HG03108 (cell line): ENCODE measurements at regions not wholly inside any gene's neighbourhood (a gene's known extent, or its start where the extent isn't known, plus 50 kb on each side); places are given as distances from the start of the nearest gene placed in this dataset.

Experiments used
- ATAC-seq: cut with Tn5 transposase; IDR thresholded peaks from one replicate; pipeline ENCODE4 v1.9.1; 2021; ENCODE audit warnings: moderate library complexity; ENCODE audit not compliant: unreplicated experiment

DNA sequence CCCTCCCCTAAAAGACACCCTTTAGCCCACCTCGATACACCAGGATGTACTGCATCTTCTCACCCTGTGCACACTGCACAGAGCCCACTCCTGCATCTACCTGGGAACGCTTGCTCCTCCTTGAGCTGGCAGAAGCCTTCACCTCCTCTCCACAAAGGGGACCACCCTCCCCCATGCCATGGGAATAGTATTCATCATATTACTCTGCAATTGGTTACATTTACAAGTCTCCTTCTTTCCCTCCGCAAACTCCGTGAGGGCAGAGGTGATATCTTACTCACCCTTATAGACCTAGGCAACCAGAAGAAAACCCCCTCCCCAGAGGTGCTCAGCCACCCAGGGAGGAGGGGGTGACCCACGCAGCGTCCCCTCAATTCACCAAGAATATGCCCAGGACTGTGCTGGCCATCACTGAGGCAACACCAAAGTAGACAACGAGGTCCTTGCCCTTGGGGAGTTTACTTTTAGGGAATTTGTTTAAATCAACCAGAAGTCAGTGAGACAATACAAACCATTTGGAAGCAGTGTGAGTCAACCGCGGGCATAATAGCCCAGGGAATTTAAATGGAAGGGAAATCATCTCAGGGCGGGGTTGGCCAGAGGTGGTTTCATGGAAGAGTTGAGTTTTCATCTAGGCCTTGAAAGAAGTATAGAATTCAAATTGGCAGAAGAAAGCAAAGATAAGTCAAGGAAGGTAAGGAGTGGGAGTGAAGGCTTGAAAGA is 214.5 kb downstream of the BARX2 start:
- ATAC-seq = no peak

DNA sequence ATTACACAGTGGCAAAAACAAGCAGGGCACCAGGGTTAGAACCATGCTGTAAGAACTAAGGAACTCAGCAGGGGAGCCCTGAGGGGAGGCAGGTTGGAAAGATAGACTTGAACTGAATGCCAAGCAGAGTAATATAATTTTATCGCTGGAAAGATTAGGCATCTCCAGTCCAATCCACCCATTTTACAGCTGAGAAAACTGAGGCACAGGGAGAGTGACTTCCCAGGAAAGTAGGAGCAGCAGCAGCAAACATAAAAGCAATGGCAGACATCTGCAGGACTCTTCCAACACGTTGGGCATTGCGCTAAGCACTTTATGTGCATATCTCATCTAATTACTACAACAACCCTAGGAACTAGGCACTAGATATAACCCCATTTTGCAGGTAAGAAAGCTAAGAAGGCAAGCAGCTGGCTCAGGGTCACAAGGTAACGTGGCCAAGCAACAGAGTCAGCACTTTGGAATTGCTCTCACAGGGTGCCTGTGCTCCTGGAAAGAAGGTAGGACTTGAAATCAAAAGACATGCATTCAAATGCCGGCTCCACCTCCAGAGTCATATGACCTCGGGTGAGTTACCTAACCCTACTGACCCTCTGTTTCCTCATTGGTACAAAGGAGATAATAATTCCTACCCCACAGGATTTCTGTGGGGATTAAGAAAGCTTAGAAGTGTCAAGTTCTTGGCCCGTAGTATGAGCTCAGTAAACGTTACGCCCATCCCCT is 215.3 kb downstream of the BARX2 start:
- ATAC-seq = no peak

DNA sequence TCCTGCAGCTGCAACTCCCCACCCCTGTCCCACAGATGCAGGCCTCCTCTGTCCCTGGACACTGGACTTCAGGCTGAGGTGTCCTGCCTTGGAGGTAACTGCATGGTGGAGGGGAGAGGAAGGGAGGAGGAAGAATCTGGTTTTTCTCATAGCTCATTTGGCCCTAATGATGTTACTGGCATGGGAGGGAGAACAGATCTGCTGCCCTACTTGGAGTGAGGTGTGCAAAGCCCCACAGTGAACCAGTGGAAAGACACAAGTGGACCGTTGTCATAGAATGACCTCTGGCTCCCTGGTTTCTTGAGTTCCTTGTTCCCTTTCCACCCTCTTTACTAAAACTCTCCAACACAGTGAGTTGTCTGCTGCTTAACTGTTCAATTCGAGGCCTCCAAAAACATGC is 215.9 kb downstream of the BARX2 start:
- ATAC-seq = no peak

DNA sequence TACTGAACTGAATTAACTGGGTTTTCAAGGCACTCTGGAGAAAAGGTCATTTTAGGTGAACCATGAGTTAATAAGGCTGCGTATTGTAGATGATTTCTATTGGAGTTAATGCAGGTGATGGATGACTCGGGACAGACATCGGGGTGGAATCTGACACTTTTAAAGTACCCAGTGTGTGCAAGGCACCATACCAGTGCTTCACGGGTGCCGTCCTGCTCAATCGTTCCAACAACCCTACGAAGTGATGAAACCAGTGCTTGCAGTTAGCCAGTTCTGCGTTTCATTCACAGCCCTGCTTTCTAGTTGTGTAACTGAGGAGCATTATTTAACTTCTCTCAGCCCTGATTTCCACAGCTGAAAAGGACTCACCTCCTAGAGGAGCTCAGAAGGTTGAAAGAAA is 216.5 kb downstream of the BARX2 start:
- no peak for ATAC-seq

DNA sequence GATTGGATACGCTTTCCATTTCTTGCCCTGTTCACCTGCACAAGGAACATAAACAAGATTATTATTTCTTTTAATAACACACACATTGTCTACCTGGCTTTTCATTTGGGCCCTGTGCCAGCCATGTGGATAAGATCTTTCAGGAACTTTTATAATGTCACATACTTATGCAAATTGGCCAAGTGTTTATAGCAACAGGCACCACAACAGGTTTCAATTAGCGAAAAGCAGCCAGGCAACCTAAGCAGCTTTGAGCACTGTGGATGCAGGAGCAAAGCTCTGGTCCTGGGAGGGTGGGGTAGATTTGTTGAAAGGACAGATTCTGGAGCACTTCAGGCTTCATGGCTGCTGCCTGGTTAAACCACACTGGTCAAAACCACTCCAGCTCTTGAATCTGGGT is 217.4 kb downstream of the BARX2 start:
- no peak for ATAC-seq

DNA sequence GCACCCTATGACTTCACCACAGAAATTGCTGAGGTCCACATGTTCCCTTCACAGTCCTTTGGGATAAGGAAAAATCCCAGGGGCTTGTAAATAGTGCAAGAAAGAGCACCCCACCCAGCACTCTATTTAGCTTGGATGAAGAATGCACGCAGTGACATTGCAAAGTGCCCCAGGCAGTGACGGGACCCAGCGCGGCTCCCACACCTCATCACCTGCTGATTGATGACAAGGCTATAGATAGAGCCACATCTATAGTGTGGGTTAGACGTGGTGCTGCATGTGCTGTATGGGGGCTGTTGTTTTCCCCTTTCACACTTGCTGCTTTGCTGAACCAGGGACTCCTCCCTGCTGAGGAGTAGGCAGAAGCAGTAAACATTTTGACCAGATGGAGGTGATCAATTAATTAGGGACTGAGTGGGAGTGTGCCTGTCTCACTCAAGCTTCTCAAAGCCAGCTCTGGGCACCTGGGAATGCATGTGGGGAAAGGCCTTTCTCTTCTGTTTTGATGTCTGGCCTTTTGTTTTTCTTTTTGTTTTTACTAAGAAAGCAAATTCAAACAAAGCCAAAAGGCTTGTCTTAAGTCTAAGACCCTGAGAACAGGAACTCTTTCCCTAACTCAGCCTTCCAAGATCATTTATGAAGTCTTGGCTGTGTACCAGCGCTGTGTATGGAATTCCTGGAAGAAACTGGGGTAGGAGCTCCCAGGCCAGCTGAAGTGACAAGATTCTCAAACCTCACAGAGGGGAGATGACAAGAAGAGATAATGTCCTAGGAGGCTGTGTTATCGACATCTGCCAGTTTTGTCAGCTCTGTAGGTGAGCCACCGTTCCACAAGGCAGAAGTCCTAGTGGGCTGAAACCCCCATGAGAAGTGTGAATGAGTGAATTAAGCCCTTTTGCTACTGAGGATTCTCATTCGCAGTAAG is 219.7 kb downstream of the BARX2 start:
- ATAC-seq = no peak

DNA sequence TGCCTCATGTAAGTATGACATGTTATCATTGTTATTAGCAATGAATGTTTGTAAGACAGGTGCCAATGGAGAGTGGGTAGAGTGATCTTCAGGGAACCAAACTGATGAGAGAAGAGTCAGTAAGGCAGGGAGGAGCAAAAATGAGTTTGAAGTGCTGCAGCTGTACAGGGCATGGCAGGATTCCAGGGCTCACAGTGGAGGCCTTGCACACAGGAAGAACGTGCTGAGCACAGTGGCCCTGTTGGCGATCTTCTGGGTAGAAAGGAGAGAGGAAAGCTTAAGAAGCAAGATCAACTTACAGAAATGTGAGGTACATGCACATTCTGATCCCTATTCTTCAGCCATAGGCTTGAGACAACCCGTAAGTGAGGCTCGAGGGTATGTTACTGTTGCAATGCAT is 219.3 kb upstream of the TMEM45B start:
- no peak for ATAC-seq

DNA sequence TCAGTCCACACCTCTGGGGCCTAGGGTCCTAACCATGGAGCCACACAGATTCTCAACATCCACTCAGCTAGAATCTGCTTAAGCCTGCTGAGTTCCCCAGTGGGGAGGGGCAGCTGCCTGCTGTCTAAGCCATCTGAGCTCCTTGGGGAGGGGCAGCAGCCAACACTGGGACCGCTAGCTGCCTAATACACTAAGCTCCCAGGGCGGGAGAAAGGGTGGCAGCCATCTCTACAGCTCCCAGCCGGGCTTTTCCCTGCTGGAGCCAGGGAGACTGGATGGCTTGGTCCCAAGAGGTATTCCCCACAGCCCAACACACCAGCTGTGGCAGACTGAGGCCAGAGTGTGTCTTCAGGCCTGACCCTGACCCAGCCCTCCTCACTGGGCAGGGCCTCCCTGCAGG is 217.3 kb upstream of the TMEM45B start:
- no peak for ATAC-seq

DNA sequence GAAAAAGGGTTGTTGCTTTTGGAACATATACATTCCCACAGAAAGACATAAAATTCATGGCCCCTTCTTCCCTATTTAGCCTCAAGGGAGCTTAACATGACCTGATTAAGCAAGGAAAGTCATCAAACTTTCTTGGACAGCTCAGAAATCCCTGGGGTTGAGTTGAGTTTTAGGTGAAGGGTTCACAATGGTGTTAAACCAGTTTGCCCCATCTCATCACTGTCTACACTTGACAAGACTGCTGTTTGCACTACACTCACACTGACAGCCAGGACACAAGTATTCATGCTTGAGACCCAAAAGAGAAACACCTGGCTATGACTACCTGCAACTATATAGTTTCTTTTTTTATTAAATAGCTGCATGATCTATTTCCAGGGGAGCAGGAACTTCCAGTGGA is 209.8 kb upstream of the TMEM45B start:
- no peak for ATAC-seq

DNA sequence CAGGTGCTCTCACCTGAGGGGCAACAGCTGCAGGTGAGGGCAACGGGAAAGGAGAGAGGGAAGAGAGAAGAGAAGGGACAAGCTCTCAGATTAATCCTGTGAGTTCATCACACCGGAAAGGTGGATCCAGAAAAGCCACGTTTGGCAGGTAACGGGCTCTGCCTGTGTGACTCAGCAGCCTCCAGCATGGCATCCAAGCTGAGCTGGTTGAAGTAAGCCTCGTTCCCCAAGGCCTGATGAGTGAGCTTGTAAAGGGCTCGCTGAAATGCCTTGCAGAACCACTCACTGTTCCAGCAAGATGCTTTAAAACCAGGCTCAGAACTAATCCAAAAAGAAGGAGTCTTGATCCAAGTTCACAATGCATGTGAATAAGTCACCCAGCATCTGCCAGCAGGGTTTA is 206.9 kb upstream of the TMEM45B start:
- ATAC-seq = no peak

DNA sequence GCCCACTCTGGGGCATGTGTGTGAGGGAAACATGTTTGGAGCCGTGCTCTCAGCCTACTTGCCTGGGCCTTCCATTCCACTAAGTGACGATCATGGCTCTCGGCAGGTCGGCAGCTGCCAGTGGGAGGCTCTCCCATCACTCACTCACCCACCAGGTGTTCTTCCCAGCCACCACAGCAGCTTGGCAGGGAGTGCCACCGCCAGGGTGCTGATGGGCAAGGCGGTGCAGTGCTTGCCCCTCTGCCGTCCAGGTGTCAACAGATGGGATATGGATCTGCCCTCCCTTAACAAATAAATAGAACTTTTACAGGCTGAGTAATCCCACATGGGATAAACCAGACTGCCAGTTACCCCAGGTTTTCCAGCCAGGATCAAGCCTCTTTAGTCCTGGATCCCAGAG is 205.5 kb upstream of the TMEM45B start:
- no peak for ATAC-seq

DNA sequence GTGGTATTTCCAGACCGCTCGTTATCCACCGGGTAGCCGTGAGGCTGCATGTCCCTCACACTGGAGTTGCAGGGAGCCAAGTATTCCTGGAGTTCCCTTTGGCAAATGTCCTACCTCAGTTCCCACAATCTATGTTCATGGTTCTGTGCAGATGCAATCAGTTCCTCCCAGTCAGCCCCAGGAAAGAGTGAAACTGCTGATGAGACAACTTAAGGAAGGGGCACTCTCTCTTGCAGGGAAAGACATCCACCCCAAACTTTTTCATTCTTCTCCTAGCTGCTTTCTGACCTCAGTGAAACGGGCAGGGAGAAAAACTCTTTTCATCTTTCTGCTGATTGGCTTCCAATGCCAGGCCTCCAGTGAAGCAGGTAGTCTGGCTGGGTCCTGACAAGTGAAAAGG is 205.1 kb upstream of the TMEM45B start:
- ATAC-seq = no peak

DNA sequence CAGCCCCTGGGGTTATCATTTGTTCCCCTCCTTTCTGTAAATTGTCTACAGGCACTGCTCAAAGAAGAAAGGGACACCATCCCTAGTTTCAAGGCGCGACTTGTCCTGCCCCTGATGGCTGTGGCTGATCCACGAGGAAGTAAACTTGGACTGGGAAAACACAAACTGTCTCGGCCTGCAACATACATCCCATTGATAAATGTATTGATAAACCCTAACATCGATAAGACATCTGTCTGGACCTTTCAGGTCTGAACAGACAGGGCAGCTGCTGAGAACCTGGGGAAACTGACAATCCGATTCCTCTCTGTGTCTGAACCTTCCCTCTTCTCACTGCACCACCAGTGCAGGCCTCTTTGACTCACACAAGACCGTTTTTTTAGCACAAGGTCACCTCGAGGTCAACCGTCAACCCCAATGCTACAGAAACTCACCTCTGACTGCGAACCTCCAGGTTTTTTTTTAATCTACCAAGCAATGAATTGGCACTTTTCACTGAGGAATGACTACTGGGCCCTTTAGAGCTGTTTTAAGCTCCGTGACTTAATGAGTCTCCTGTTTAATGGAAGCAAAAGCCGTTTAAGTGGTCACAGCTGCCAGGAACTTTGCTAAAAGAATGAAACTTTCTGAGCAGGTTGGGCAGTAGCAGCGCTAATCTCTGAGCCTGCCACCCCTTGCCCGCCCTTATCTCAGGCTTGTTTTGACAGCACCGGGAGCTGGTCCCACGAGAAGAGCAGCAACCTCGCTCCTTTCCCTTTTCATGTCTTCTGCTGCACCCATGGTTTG is 203.8 kb upstream of the TMEM45B start:
- ATAC-seq = no peak

DNA sequence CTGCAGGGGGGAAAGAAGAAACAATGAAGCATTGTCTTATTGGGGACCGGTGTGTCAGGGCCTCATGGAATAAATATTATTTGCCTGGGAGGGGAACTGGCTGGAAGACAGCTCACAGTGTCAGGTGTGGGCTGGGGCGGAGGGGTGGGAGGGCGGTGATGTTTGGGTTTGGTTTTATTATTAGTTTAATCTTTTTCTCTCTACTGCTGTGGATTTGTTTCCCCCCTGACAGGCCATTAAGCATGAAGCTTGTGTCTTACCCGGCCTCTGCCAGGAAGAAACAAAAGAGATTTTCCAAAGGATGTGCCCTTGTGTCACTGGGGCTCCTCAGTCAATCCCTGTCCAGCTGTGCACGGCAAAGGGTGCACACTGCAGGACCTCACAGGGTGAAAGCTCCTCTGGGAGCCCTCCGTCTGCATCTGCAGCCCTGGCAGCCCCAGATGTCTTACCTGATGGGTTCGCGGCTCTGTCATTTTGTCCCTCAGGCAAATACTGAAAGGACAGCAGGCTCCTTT is 203.1 kb upstream of the TMEM45B start:
- ATAC-seq = no peak

DNA sequence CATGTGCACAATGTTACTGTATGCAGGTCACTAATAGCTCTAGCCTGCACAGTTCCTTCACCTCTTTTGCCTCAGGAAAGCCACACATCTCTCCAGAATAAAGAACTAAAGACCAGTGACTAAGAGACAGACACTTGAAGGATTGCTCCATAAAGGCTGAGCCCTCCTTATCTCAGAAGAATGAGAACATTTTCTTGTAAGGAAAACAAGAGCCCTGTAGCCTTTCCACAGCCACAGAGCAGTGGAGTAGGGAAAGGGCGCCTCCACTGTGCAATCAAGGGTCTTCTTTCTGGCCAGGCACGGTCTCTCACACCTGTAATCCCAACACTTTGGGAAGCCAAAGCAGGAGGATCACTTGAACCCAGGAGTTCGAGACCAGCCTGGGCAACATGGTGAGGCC is 202.6 kb upstream of the TMEM45B start:
- ATAC-seq = no peak

DNA sequence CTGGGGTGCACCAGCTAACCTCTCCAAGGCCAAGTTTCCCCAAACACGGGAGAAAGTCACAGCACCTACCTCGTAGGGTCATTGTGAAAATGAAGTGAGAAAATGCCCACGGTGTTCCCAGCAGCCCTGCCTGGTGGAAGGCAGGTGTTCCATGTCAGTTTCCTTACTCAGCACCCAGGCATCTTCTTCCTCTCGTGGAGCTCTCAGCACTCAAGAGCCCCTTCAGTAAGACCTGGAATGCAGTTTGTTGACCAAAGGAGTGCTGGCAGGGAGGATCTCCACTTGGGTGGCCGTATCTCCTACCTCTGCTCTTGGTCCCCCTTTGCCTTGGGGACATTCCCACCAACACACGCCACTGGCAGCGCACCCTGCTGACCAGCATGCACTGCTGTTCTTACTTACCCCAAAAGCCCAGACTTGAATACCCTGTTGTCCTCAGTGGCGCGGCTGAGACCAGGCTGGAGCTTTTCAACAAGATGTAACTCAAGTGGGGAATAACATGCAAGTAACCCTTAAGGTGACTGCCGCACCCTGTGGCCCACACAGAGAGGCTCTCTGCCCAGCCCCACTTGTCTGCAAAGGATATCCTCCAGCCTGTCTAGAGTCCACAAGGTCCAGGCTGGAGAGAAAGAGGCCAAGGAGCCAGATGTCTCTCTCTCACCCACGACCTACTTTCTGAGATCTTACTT is 201.2 kb upstream of the TMEM45B start:
- ATAC-seq = no peak

DNA sequence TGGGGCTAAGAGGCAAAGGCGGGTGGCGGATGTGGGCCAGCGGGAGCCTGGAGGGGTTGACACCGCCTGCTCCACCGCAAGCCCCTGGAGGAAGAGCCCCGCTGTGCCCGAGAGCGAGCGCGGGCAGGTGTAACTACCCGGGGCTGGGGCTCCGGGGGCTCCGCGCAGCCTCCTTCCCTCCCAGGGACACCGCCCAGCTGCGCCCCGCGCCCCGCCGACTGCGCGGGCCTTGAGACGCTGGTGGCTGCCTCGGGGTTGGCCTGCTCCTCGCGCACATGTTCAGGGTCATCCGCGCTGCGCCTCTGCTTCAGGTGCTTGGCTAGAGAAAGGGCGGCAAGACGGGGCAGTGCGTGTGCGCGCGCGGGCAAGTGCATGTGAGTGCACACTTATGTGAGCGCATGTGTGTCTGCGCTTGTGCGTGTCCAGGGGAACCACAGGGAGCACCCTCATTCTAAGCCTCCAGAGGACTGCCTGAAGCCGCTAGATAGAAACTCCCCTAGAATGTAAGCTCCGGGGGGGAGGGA is 197.5 kb upstream of the TMEM45B start:
- no peak for ATAC-seq

DNA sequence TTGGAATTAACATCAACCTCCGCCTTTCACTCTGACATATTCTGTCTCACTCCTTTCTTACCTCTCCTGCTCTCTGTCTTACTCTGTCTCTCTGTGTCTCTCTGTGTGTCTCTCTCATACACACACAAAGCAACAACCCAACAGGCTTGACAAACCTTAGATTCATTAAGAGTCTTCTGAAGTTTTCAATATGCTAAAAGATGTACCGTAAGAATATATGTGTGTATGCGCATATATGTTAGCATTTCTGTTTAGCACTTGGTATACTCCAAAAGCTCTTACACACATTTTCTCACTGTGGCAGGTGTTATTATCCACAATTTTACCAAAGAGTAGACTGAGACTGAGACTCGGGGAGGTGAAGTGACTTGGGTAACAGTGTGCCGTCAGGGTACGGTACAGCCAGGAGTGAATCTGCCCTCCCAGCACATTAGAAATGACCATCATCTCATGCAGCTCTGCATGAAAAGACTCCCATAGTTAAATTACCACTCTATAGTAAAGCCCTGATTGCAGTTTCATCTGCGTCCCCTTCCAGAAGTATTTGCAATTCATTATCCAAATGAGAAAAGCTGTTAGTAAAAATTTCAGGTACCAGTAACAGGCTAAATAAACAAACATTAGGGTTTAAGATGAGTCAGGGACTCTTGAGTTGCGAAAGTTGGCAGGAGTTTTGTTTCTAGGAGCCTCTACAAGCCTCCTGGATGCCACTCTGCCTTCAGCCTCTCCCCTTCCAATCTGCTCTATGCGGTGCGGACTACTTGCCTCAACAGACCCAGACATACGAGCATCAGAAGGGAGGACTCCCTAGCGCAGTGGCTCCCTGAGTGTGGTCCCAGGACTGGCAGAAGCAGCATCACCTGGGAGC is 195.2 kb upstream of the TMEM45B start:
- no peak for ATAC-seq

DNA sequence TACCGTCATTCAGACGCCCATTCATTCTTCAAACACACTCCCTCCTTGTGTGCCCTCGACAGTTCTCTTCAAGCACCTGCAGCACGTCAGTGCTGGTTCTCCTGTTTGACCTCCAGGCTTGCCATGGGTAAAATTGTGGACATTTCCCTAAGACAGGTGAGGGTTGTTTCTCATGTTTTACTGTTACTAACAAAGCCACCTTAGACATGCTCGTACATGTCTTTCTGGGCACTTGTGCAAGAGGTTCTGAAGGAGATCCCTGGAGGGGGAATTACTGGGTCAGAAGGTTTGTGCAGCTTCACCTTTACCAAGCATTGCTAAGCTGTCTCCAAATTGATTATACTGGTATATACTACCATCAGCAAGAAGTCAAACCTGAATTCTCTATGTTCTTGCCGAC is 189.7 kb upstream of the TMEM45B start:
- ATAC-seq = no peak
